GM18508 (cell line): ENCODE measurements at regions not wholly inside any gene's neighbourhood (a gene's known extent, or its start where the extent isn't known, plus 50 kb on each side); places are given as distances from the start of the nearest gene placed in this dataset.
"Not testable (repeated sequence)": the region's sequence is repeated elsewhere in the genome, so short reads cannot be mapped to it uniquely, and the experiment has no call there.

Source experiments
- ATAC-seq: cut with Tn5 transposase; IDR thresholded peaks from one replicate; pipeline ENCODE4 v1.9.1; 2021; ENCODE audit warnings: moderate number of reproducible peaks; ENCODE audit not compliant: insufficient read depth, unreplicated experiment

DNA sequence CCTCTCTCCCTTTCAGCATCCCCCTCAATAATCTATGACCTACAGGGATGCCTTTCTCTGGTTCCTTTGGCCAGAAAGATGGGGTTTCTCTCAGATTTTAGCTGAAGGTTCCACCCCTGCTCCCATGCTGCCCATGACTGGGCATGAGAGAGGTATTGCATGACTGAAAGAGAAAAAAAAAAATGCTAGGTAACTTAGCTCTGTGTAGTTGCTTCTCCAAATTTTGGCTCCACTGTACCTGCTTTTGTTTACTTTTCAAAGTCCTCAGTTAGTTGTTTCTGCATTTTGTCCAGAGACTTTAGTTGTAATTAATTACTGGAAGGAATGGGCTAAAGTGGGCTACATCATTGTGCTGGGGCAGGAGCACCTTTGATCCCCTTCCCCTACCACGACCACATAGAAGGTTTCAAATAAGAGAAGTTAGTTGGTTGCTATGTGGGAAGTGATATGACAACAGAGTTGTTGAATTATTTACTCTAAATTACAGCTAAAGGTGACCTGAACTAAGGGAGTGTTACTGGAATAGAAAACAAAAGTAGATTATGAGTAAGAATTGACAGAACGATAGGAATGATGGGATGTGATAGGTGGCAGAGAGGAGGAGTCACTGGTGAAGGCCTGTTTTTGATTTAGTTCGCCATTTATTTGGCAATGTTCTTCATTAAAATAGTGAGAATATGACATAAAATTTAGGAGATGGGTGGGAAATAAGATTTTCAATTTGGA, 605.4 kb upstream of the NR2F2 start:
- ATAC-seq = no peak

DNA sequence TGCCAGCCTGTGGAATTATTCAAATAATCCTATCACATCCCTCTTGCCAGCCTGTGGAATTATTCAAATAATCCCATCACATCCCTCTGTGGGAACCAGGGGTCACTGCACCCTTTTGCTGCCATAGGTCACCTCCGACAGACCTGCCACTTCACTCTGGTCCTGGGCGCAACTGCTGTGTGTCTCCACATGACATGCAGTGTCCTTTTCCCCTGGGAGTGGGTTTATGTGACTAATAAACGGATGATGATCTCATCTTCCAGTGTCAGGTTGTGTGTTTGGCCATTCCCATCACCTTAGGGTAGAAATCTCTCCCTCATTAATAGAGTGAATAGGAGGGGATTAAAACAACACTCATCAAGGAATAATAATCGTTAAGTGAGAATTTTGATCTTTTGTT, 603.6 kb upstream of the NR2F2 start:
- no peak for ATAC-seq

DNA sequence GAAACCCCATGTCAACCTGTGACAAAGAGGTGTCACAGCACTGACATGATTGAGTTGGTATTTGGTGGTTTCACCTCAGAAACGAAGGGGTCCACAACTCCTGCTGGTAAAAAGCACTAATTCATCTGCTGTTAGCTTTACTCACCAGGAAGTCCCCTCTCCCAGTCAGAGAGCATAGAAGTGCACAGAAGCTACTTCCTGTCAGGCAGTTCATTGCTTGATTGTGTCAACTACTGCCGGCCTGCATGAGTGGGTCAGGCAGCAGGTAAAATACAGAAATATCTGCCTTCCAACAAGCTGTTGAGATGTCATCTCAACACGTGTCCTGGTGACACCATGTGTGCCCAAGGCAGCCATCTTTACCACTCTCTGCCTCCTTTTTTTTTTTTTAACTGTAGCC, 596.6 kb upstream of the NR2F2 start:
- ATAC-seq = no peak

DNA sequence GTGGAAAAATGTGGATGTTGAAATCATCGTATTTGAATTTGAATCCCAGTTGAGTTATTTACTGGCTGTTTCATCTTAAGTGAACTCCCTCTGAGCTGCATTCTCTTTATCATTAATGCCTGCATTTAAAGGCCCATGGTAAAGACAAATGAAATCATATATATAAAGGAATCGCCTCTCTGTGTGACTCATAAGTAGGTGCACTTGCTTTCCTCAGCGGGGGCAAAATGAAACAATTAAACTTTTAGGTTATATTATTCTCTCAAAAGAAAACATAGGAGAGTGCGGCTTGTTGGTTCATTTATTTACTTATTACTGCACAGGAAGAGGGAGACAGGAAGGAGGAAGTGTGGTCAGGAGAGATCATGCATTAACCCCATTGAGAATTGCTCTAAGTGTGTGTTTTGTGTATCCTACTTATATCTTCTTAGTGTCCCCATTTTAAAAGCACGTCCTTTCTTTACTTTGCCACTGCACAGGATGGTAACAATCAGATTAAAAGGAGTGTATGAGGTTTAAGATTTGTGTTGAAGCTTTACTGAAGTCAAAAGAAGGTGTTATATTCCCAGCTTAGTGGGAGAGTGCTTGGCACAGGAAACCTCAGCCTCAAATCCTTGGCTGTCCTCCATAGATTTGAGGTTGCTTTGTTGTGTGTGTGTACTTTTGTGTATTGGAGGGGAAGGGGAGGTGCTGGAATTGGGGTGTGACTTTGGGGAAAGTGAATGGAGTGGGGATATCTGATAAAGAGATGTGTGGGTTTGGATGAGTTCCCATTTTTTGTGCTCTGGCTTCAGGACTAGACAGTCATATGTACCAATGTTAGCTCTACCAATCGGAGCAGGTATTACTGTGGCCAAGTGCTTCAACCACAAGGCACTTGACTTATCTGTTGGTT, 595.8 kb upstream of the NR2F2 start:
- ATAC-seq = no peak

DNA sequence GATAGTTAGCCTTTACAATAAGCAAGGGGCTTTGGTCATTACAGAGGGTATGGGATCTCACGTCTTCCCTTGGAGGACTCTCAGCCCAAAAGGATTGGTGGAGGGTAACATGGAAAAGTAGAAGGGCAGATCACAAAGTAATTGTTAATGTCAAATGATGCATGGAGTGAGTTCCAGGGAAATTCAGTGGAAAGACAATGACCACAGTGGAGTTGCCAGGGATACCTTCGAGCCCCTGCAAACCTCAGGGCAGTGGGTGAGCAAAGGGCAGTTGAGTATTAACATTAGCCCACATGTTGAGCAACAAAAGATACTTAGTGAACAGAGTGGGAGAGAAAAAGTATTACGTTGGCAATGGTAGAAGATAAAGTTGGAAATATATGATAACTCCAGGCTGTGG, 593.4 kb upstream of the NR2F2 start:
- no peak for ATAC-seq

DNA sequence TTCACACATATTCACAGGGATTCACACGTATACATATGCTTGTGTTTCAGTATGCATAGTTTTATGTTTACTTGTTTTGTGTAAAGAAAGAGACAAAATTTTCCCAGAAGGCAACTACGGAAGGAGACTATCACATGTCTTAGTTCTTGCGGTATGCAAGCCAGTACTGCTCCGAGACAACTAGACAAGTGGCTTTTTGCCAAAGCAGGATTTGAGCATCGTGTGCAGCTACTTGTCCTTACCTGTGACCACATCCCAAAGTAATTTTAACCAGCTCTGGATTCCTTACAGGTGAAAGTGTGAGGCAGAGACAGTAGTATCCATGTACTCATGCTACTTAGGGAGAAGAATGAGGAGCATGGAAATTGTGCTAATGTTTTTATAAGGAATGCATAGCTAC, 591.4 kb upstream of the NR2F2 start:
- ATAC-seq = no peak

DNA sequence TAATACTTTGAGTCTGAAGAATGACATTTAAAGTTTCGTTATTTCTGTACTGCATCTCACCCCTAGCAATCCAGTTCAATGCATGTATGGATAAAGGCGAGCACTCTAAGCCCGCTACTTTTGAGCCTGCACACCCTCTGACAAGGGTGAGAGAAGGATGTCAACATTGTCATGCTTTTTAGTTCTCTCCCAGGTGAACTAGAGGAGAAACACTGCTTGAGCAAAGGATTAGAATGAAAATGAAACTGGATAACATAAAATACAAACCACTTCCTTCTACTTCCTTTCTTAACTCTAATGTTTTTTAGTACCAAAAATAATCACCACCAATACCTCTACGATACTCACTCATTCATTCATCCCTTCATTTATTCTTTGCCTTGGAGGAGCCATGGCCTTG, 588.7 kb upstream of the NR2F2 start:
- no peak for ATAC-seq

DNA sequence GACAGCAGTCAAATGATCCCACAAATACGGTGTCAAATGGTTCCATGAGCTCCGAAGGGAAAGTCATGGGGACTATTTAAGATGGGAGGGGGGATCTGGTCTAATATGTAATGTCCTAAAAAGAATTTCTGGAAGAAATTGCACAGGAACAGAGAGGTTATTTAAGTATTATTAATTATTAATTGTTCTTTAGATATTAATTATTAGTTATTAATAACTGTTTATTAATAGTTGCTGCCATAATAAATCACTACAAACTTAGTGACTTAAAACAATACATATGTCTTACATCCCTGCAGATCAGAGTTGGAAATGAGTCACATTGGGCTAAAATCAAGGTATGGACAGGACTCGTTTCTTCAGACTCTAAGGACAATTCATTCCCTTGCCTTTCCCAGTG, 588.2 kb upstream of the NR2F2 start:
- ATAC-seq = no peak

DNA sequence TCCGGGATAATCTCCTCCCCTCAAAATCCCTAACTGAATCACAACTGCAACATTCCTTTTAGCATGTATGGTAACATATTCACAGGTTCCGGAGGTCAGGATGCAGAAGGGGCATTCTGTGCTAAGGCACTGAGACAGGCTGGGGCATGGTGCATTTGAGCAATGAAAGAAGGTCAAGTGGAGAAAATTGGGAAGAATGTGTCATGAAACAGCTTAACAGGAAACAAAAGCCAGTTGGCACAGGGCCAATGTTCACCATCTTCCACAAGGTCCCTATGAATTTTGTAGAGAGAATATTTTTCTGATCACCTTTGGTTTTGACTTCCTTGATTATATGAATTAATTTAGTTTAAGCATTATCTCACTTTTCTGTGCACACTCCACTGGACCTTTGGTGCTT, 587.7 kb upstream of the NR2F2 start:
- no peak for ATAC-seq

DNA sequence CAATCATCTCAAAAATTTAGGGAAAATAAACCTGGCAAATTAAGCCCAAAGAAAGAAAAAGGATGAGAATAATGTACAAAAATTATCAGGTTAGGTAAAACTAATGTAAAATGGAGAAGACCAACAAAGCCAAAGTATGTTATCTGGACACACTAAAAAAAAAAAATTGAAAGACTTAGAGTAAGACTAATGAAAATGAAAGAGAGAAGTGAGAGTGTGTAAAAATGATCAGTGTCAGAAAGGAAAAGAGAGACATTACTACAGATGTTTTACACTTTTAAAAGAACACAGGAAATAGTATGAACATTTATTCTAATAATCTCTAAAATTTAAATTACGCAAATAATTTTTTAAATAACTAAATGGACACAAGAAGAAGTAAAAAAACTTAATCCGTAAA, 573.3 kb upstream of the NR2F2 start:
- ATAC-seq = no peak

DNA sequence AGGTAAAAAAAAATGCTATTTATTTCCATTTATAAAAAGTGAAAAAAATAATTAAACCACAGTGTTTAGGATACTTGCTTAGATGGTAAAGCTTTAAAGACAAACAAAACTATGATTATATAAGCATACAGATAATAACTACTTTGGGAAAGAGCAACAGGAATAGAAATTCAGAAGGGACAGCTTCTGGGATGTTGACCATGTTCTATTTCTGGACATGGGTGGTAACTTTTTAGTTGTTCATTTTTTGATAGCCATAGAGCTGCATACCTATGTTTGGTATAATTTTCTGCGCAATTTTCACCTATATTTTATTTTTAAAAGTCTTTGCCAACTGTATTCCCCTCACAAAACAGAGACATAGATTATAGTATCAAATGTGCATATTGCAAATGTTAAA, 572.0 kb upstream of the NR2F2 start:
- ATAC-seq = no peak

DNA sequence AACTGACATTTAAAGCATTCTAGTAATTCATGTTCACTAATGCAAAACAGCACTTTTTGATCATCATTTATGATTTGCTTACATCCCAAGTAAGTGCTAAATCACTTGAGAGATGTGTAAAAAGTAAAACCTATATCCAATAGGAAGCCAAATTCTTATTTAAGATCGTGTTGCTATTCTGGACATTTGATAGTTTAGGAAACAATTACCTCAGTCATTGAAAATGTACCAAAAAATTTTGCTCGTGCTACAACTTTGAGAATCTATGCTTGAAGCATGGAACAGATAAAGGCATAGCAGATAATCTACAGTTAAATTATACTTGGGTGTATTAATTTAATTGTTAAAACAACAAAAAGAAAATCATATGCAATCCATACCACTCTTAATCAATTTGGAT, 571.6 kb upstream of the NR2F2 start:
- no peak for ATAC-seq

DNA sequence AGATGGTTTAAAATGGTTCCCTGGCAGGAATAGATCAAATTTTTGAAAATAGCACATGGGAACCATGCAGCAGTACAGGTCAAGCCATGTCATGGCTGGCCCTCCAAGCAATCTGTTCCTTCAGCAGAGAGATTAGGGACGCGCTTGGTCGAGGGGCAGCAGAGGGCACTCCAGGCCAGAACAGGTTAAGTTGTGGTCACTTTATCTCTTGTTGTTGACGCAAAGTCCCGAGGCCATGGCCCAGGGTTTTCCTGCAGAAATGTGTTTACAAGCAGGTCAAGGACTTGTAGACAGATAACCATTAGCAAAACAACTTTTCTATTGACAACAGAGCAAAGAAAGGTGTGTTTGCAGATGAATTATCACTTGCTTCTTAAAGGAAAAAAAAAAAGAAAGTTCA, 570.0 kb upstream of the NR2F2 start:
- ATAC-seq = no peak

DNA sequence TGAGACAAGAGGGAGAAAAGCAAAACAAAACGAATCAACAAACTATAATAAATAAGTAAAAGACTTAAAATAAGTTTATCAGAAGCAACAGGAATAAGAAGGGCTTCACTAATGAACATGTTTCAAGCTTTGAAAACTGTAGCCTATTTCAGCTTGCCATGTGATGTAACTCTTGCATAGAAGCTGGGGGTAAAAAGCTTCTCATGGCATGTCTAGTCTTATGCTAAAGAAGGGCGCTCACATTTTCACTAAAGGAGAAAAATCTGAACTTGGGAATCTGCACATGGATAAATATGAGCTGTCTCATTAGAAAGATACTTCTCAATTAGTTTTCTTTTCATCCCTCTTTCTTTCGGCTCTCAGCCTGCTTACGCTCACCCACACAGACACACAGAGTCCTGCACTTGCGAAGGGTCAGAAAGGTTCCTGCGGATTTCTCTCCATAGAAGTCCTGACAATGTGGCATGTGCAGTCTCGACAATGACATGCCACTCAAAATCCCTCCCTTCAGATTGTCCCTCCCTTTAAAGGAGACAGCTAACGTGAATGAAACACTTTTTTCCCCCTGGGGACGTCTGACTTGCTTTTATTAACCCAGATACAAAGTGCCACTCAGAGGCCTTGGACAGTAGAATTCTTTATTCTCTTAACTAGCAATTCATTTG, 568.9 kb upstream of the NR2F2 start:
- no peak for ATAC-seq

DNA sequence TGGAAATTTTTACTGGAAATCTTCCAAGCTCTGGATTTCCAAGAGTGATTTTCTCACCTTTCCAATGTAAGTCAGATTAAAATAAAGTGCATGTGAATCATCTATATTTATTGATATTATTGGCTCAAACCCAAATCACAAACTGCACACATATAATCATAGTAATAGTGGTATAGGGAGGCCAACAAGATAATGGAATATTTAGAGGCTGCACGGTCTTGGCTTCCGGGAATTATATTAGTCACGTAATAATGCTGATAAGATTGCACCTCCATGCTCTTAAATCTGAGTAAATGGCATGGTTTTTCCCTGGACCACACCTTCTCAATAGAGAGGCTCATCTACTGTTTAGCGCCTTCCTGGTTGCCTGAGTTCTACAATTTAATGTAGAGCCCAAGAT, 567.1 kb upstream of the NR2F2 start:
- ATAC-seq = no peak

DNA sequence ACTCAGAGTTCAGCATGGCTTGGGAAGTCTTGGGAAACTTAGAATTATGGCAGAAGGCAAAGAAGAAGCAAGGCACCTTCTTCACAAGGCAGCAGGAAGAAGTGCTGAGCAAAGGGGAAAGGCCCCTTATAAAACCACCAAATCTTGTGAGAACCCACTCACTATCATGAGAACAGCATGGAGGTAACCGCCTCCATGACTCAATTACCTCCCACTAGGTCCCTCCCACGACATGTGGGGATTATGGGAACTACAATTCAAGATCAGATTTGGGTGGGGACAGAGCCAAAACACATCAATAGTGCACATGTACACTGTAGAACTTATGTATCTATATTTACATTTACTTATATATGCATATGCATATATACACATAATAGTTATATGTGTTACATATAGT, 565.3 kb upstream of the NR2F2 start:
- no peak for ATAC-seq

DNA sequence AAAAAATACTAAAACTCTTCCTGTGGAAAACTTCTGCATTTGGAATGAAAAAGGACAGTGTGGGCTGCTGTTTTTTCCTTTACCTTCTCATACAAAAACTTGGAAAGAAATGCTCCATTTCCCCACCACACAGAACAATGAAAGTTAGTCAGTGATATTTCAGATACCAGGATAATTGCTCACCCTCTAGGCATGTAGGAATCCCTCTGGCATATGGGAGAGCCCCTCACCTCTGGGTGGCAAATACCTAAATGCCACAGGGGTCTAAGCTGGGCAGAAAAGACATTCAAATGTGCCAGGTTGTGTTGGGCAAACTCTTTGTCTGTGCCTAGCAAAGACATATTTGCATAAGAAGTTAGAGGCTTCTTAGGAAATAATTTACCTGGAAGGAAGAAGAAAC, 560.3 kb upstream of the NR2F2 start:
- no peak for ATAC-seq

DNA sequence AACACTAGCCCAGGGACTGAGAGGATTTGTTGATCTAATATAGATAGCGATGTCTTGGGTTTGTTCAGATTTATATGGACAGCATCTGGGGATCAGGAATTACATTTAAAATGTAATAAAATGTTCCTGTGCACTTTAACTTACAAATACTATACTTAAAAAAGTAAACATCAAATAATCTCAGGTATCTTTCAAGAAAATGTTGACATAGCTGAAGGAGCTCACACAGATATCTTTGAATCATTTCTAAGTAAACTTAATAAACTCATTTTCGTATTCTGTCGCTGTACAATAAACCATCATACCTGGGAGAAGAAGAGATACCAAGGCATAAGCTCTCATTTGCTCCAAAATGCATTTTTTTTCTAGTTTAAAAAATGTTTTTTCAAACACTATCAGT, 557.5 kb upstream of the NR2F2 start:
- no peak for ATAC-seq

DNA sequence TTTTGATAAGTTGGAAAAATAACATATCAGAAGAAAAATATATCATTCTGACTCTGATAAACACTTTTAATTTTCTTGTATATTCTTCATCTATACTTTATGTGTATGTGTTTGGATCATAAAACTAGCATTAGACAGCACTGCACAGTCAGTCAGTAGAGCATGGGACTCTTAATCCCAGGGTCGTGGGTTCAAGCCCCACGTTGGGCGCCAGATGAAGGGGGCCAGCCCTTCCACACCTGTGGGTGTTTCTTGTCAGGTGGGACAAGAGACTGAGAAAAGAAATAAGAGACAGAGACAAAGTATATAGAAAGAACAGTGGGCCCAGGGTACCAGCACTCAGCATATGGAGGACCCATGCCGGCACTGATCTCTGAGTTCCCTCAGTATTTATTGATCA, 546.0 kb upstream of the NR2F2 start:
- no peak for ATAC-seq

DNA sequence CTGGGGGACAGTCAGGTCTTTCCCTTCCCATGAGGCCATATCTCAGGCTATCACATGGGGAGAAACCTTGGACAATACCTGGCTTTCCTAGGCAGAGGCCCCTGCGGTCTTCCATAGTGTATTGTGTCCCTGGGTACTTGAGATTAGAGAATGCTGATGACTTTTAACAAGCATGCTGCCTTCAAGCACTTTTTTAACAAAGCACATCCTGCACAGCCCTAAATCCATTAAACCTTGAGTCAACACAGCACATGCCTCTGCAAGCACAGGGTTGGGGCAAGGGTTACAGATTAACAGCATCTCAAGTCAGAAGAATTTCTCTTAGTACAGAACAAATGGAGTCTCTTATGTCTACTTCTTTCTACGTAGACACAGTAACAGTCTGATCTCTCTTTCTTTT, 545.2 kb upstream of the NR2F2 start:
- not testable (repeated sequence) for ATAC-seq

DNA sequence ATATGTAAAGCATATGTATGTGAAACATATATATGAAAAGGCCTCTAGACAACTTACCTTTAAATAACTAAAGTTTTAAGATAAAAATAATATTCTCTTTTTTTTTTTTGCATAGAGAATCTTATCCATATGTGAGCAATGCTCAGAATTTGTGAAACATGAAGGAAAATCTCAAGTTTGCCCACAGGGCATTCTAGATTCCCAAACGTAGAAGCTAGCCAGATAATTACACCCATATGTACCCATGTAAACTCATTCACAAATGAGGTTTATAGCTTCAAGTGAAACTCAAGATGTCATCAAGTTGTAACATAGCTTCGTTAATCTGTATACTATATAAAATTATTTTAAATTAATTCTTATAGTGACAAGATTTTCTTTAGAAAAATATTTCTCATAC, 537.3 kb upstream of the NR2F2 start:
- ATAC-seq = no peak
